ENCODE measurements at regions not wholly inside any gene's neighbourhood (a gene's known extent, or its start where the extent isn't known, plus 50 kb on each side); places are given as distances from the start of the nearest gene placed in this dataset.

- DNase-seq (ENCODE audit: low read depth) = no peak
These were observed 160.3 kb upstream of the CDYL start for GRCh38 chr6:4615891-4616290.

- no peak for DNase-seq (ENCODE audit: low read depth)
These were observed 161.0 kb upstream of the CDYL start for GRCh38 chr6:4615231-4615630.

GRCh38 chr6:4614637-4615036, 161.6 kb upstream of the CDYL start:
- no peak for DNase-seq (ENCODE audit: low read depth)

DNA sequence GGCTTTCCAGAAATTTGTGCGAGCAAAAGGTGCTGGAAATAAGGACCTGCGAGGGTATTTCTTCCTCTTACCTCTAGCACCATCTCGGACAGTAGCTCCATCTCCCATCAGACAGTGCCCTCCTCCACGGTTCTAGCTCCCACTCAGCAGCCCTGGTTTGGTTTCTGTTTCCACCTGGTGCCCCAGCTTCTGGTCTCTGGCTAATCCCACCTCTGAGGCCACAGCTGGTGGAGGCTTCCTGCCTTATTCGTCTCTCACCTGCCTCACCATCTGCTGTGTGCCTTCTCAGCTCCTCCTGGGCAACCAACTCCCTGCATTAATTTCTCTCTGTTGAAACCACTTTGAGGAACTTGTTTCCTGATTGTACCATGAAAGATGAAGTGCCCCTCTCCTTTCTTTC, 162.4 kb upstream of the CDYL start:
- DNase-seq (ENCODE audit: low read depth) = no peak

DNA sequence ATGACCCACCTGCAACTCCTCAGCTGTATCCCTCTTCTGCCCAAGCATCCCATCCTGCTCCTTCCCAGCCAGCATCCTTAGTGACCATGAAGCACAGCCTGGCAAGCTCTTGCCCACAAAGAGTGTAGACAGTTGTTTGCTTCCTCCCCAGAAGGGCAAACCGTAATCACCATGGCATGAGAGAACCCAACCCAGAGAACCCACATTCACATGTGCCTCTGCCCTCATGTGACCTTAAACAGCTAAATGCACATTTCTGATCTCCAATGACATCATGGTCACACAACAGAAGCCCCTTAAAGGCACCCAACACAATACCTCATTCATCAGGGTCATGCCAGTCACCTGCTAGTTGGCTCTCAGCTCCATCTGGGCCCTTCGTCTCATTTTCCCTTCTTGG, 162.8 kb upstream of the CDYL start:
- no peak for DNase-seq (ENCODE audit: low read depth)

GRCh38 chr6:4612636-4613171, 163.5 kb upstream of the CDYL start:
- DNase-seq (ENCODE audit: low read depth) = no peak

GRCh38 chr6:4611429-4612129, 164.6 kb upstream of the CDYL start:
- no peak for DNase-seq (ENCODE audit: low read depth)

DNA sequence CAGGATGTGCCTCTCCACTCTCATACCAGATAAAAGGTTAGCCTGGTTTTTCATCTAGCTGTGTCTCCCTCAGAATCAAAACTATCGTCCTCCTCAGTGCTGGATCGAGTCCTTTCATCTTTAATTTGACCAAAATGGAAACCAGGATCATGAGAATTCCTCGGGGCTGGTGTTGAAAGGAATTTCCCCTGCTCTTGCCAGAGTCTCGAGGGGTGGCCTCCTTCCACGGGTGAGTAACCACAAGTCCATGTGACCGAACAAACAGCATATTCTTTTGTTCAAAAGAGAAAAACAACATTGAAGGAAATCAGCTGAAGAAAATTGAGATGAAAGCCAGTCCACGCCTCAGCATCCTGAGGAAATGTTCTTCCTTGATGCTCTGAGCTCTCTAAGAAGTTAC, 165.9 kb upstream of the CDYL start:
- DNase-seq (ENCODE audit: low read depth) = no peak

GRCh38 chr6:4608361-4609115, 167.7 kb upstream of the CDYL start:
- no peak for DNase-seq (ENCODE audit: low read depth)

DNA sequence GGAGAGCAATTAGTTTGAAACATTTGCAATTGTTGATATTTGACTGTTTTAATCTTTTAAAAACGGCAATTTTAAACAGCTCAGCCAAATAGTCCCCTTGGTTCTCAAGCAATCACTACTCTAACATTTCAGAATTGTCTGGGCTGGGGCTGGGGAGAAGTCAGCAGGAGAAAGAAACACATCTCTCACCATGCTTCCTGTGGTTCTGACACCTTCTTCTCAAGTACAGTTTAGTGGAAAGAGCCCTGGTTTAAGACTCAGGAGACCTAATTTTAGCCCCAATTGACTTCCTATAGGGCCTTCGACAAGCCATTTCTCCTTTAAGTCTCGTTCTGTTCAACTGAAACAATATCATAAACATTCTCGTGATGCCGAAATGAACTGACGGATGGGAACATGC, 168.4 kb upstream of the CDYL start:
- no peak for DNase-seq (ENCODE audit: low read depth)

- DNase-seq (ENCODE audit: low read depth) = no peak
These were observed 169.1 kb upstream of the CDYL start for GRCh38 chr6:4606821-4607704.

- no peak for DNase-seq (ENCODE audit: low read depth)
These were observed 170.2 kb upstream of the CDYL start for GRCh38 chr6:4606016-4606415.

DNA sequence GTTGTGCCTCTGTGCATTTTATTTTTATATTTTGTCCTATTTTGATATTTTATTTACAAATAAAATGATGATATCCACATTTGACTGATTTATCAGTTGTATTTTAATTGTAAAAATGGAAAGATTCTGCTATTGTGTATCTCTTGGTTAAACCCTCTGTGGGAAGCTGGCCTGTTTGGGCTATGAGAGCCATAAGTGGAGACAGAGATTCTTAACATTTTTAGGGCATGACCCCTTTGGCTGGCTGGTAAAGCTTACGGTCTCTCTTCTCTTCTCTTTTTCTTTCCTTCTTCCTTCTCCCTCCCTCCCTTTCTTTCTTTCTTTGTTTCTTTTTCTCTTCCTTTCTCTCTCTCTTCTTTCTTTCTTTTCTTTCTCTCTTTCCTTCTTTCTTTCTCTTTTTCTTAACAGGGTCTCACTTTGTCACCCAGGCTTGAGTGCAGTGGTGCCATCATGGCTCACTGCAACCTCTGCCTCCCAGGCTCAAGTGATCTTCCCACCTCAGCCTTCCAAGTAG, 172.3 kb upstream of the CDYL start:
- no peak for DNase-seq (ENCODE audit: low read depth)

DNA sequence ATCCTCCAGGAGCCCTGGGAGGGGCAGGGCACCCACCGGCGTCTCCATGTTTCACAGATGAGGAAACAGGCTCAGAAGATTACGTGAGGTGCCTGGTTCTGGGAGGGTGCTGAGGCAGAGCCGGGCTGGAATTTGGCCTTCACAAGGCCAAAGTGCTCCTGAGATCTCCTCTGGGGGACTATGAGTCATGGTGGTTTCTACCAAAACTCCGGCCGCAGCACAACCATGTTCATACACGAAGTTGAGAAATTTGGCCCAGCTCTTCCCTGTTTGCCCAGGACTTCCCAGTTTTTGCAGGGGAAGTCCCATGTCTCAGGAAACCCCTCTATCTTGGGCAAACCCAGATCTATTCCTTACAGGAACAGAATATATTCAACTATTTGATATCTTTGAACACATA, 172.9 kb upstream of the CDYL start:
- DNase-seq (ENCODE audit: low read depth) = no peak

DNA sequence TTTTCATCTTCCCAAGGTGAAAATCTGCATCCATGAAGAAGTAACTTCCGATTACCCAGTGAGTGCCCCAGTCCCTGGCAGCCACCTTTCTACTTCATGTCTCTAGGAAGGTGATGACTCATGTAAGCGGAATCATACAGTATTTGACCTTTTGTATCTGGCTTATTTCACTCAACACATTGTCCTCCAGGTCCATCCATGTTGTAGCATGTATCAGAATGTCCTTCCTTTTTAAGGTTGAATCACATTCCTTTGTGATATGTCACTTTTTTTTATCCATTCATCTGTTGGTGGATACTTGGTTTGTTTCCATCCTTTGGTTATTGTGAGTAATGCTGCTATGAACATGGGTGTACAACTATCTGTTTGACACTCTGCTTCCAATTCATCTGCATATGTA, 176.3 kb upstream of the CDYL start:
- no peak for DNase-seq (ENCODE audit: low read depth)

DNA sequence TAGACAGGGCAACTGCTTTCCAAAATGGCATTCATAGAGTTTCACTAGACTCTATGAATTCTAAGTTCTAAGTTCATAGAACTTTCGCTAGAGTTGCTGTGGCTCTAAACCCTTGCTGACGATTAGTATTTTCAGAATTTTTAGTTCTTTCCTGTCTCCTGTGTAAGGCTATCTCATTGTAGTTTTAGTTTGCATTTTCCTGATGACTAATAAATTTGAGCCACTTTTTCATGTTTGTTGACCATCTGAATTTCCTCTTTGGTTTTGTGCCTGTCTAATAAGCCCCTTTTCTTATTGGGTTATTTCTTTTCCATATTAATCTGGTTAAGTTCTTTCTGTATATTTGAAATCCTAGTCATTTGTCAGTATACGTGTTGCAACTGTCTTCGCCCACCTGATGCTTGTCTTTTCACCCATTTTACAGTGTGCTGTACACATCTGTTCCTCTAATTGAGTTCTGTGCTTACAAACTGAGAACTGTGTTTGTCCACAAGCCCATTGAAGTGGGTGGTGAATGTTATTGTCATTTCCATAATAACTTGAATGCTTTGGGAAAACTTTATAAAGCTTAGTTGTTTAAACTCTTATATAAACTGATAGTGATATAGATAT, 177.7 kb upstream of the CDYL start:
- no peak for DNase-seq (ENCODE audit: low read depth)

DNA sequence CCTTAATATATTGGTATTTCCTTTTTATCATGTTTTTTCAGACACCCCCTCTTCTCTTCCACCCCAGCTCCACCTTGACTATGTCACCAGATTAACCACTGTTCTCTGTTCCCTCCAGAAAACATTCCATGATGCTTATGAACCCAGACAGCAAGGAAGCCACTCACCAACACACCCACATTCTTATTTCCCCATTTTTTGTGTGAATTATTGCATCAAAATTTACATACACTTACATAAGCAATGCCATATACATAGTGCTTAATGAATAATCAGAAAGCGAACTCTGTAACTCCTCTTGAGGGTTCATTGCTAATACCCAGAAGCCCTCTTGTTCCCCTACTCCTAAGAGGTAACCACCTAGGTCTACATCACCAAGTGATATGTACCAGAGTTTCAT, 182.3 kb upstream of the CDYL start:
- DNase-seq (ENCODE audit: low read depth) = no peak

DNA sequence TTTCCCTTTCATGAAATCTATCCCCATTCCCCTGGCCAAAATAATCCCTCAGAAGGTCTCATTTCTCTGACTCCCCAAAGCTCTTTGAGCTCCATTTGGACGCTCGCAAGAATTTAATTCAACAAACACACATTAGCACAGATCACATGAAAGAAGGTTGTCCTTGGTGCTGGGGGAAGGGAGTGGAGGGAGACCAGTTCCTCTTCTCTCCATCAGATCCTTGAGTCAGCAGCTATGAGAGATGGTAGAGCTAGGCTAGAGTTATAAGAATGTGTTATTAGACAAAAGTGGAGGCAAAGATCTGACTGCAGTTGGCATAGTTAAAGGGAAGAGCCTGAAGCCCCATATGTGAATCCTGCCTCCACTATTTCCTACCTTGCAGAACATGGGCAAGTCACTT, 184.2 kb upstream of the CDYL start:
- DNase-seq (ENCODE audit: low read depth) = no peak

GRCh38 chr6:4591218-4591617, 185.0 kb upstream of the CDYL start:
- no peak for DNase-seq (ENCODE audit: low read depth)

- no peak for DNase-seq (ENCODE audit: low read depth)
These were observed 186.9 kb upstream of the CDYL start for GRCh38 chr6:4589295-4589694.

GRCh38 chr6:4588581-4588980, 187.6 kb upstream of the CDYL start:
- DNase-seq (ENCODE audit: low read depth) = no peak

- no peak for DNase-seq (ENCODE audit: low read depth)
These were observed 188.0 kb upstream of the CDYL start for GRCh38 chr6:4588163-4588562.

Measured in activated T-helper 9 cell treated with anti-CD3 and anti-CD28 coated beads, Interleukin-2, amount 50 U/mL, for 16 hours (primary cell).